ENCODE measurements at regions not wholly inside any gene's neighbourhood (a gene's known extent, or its start where the extent isn't known, plus 50 kb on each side); places are given as distances from the start of the nearest gene placed in this dataset.

DNA sequence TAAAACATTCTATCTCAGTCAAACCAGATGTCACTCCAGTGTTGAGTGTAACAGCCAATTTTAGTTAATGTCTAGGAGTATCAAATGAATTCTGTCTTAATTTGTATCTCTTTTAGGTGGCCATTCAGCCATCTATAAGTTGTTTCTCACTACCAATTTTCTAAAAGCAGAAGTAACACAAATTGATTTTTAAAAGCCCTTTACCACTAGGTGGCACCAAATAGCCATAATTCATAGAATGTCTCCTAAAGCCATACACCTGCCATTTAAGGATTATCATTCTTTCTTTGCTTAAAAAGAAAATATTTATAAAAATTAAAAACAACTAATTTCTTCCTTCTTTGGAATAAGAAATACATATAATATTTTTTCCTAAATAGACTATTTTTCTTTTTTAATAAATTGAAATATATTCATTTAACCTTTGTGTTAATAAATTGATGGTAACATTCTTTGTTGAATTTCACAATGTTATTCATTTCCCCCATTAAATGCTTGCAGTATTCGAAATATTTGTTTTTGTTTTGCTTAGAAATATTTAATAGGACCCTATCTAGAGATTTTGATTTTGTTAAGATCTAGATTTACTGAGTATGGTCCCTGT lies 107.8 kb upstream of the PPP1R3A start:
- DNase-seq (ENCODE audit: low spot score in 2 of 2) (peak; percentile 10 to 23), FAIRE-seq (peak; percentile 98)

DNA sequence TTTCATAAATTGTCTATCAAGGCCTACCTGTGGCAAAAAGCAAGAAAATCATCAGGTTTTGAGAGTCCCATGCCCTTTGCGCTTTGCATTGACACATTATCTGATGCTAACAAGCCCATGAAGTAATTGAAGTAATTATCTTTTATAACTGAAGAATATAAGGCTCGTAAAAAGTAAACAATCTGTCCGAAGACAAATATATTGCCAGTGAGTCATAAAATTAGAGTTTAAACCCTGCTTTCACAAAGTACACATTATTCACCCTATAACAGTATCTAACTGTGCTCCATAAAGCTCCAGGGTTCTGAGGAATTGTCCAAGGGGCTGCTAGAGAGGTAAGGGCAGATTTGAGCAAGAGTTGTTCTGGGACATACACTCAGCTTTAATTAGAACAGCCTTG lies 102.3 kb upstream of the PPP1R3A start:
- no peak for FAIRE-seq
- DNase-seq (ENCODE audit: low spot score in 2 of 2), result no peak

DNA sequence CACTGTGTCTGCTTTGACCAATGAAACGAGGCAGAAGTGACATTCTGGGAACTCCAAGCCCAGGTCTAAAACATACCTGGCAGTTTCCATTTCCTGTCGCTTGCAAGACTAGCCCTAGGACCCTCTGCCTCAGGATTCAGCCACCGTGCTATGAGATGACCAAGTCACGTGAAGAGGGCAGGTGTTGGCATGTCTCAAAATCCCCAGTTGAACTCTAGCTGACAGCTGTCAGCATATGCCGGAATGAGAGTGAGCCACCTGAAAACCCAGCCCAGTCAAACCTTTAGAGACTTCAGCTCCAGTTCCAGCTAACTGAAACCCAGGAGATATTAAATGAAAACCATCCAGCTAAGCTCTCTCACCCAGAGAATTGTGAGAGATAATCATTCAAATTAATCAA lies 89.9 kb upstream of the PPP1R3A start:
- DNase-seq (ENCODE audit: low spot score in 2 of 2) (no peak), FAIRE-seq (no peak)

DNA sequence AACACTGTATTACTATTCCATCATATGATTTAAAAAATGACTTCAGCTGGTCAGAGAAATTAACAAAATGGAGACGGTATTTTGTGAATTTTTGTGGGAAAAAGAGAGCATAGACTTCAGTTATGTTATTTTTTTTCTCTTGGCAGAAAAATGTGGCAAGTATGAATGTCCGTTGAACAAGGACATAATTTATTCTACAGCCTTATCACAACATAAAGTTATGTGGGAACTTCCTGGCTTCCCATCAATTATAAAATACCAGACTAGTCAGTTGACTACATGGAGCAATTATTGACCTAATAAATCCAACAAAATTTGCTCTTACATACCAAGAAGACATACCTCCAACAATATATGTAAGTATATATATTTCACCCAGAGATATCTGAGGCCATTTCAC lies 88.6 kb upstream of the PPP1R3A start:
- DNase-seq (ENCODE audit: low spot score in 2 of 2) (no peak), FAIRE-seq (no peak)

DNA sequence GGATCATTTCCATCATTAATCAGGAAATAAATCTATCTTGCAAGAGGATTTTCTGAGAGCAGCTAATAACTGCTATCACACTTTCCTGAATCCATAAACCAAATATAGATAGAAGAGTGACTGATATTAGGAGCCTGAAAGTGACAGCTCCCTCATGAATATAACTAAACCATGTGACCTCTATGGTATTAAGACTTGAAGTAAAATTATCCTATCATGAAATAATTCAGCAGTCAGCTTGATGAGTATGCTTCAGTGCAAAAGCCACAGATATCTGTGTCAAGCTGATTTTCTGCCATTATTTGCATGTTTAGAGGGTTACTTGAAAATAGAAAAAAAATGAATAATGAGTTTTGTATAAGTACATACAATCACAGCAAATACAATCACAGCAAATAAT lies 80.1 kb upstream of the PPP1R3A start:
- DNase-seq (ENCODE audit: low spot score in 2 of 2) (no peak), FAIRE-seq (no peak)

DNA sequence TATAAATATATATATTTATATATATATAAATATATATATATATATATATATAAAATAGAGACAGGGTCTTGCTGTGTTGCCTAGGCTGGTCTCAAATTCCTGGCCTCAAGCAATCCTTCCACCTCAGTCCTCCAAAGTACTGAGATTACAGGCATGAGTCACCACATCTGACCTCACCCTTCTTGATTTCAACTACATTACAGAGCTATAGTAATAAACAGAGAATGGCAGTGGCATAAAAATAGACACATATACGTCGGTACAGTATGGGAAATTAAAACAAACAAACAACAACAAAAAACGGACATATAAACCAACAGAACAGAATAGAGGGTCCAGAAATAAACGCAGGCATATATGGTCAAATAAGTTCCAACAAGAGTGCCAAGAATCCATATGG lies 77.6 kb upstream of the PPP1R3A start:
- peak; percentile 99 for FAIRE-seq
- no peak for DNase-seq (ENCODE audit: low spot score in 2 of 2)

DNA sequence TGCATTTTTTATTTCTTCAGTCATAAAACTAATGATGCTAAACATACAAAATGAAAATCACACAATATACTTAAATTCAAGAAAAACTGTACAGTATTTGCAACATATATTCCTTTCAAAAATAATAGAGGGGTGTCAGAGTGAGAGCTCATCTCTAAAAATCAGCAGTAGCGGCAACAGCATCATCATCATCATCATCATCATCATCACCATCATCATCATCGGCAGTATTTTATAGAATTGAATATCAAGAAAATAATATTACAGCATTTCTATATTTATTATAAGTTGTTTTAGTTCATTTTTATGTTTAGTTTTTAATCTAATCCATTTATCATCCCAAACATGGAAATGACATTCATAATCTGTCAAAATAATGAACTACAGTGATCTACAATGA lies 67.4 kb upstream of the PPP1R3A start:
- FAIRE-seq (no peak), DNase-seq (ENCODE audit: low spot score in 2 of 2) (no peak)

DNA sequence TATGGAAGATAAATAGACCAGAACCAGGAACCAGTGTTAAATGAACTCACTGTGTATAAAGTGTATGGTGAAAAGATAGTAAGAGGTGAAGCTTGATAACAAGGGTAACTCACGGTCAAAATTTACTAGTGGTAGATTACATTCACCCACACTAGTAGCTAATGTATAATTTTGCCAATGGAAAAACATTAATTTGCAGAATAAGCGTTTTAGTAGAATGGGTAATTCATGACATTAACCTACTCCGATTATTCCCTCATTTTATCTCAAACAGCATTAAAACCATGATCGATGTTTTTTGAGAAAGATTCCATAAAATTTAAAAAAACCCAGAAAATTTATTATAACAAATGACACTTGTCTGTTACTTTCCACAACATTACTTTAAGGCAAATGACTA lies 57.7 kb upstream of the PPP1R3A start:
- no peak for FAIRE-seq
- DNase-seq (ENCODE audit: low spot score in 2 of 2), result no peak

DNA sequence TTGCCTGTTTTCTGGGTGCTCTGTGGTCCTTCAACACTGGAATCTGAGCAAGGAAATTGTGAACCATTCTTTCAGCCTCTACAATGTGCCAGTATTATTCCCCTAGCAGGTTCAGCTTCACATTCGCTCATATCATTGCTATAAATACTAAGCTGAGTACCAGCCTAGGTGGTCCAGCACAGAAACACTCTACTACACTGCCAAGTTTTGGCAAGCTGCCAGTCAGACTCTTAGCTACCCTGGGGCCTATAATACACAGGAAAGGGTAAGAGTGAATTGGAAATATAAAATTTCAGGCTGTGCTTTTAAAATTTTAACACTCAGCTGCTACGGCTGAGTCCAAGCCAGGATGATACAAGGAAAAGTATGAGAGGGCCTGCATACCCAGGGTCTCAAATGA lies 49.9 kb upstream of the PPP1R3A start:
- no peak for DNase-seq (ENCODE audit: low spot score in 2 of 2)
- no peak for FAIRE-seq
